HEK293T (cell line): ENCODE measurements at regions not wholly inside any gene's neighbourhood (a gene's known extent, or its start where the extent isn't known, plus 50 kb on each side); places are given as distances from the start of the nearest gene placed in this dataset.

ENCODE experiments used
- ARNT ChIP-seq: fragments of 450-650 bp; IDR thresholded peaks from 2 replicates; pipeline ENCODE4 v1.6.1; 2017; ENCODE audit warnings: mild to moderate bottlenecking
- BHLHE40 ChIP-seq: fragments of 450-650 bp; IDR thresholded peaks from 2 replicates; pipeline ENCODE4 v1.6.1; 2016; ENCODE audit warnings: mild to moderate bottlenecking, moderate library complexity, borderline replicate concordance
- FOXA1 ChIP-seq: fragments of 450-650 bp; IDR thresholded peaks from 2 replicates; pipeline ENCODE4 v1.6.1; 2016; ENCODE audit warnings: mild to moderate bottlenecking
- FOXK2 ChIP-seq: fragments of 450-650 bp; IDR thresholded peaks from 2 replicates; pipeline ENCODE4 v1.6.1; 2016; ENCODE audit warnings: mild to moderate bottlenecking
- FOXM1 ChIP-seq: fragments of 450-650 bp; IDR thresholded peaks from 2 replicates; pipeline ENCODE4 v1.6.1; 2017; ENCODE audit warnings: mild to moderate bottlenecking, borderline replicate concordance
- HDGF ChIP-seq: fragments of 450-650 bp; IDR thresholded peaks from 2 replicates; pipeline ENCODE4 v1.6.1; 2017; ENCODE audit warnings: antibody characterized with exemption, borderline replicate concordance
- L3MBTL2 ChIP-seq: fragments of 450-650 bp; conservative IDR thresholded peaks from 2 replicates; pipeline ENCODE4 v1.6.1; 2016; ENCODE audit warnings: mild to moderate bottlenecking
- LEF1 ChIP-seq: fragments of 450-650 bp; IDR thresholded peaks from 2 replicates; pipeline ENCODE4 v1.6.1; 2017; ENCODE audit warnings: mild to moderate bottlenecking, borderline replicate concordance
- NFRKB ChIP-seq: fragments of 450-650 bp; IDR thresholded peaks from 2 replicates; pipeline ENCODE4 v1.6.1; 2016; ENCODE audit warnings: mild to moderate bottlenecking, moderate library complexity
- SP1 ChIP-seq: fragments of 450-650 bp; IDR thresholded peaks from 2 replicates; pipeline ENCODE4 v1.6.1; 2017
- SUZ12 ChIP-seq: fragments of 450-650 bp; IDR thresholded peaks from 2 replicates; pipeline ENCODE4 v1.6.1; 2016; ENCODE audit warnings: mild to moderate bottlenecking
- TARDBP ChIP-seq: fragments of 450-650 bp; IDR thresholded peaks from 2 replicates; pipeline ENCODE4 v1.6.1; 2016
- ZNF384 ChIP-seq: fragments of 450-650 bp; IDR thresholded peaks from 2 replicates; pipeline ENCODE4 v1.6.1; 2016
- TF ChIP-seq, protein P1 (sequence below): fragments of 450-650 bp; IDR thresholded peaks from 2 replicates; pipeline ENCODE4 v1.6.1; 2016

DNA sequence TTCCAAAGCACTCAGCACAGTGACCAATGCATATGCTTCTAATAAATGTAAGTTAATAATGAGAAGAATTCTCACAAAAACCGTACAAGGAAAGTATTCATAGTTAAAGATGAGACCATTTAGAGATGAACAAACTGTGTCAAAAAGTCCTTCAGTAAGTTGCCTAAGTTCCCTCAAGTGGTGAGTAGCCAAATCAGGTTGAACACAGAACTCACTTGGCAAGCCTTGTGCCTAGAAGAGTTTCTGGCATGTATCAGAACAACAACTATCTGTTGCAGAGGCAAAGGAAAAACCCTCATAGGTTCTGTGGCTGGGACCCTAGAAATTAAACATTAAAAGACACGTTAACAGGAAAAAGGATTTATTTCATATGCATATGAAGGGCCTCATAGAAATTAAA is 129.6 kb upstream of the DOK5 start:
- TF ChIP-seq FOXM1, result no peak
- TF ChIP-seq ZNF384, result no peak
- no peak for TF ChIP-seq SUZ12
- TF ChIP-seq FOXK2, result no peak
- no peak for TF ChIP-seq L3MBTL2
- no peak for TF ChIP-seq NFRKB
- no peak for TF ChIP-seq TARDBP
- no peak for TF ChIP-seq BHLHE40
- TF ChIP-seq HDGF, result no peak
- TF ChIP-seq FOXA1, result no peak
- no peak for TF ChIP-seq SP1
- TF ChIP-seq ARNT, result no peak
- TF ChIP-seq, protein P1, sequence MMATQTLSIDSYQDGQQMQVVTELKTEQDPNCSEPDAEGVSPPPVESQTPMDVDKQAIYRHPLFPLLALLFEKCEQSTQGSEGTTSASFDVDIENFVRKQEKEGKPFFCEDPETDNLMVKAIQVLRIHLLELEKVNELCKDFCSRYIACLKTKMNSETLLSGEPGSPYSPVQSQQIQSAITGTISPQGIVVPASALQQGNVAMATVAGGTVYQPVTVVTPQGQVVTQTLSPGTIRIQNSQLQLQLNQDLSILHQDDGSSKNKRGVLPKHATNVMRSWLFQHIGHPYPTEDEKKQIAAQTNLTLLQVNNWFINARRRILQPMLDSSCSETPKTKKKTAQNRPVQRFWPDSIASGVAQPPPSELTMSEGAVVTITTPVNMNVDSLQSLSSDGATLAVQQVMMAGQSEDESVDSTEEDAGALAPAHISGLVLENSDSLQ, result no peak
- no peak for TF ChIP-seq LEF1
